ENCODE measurements at regions not wholly inside any gene's neighbourhood (a gene's known extent, or its start where the extent isn't known, plus 50 kb on each side); places are given as distances from the start of the nearest gene placed in this dataset.

DNA sequence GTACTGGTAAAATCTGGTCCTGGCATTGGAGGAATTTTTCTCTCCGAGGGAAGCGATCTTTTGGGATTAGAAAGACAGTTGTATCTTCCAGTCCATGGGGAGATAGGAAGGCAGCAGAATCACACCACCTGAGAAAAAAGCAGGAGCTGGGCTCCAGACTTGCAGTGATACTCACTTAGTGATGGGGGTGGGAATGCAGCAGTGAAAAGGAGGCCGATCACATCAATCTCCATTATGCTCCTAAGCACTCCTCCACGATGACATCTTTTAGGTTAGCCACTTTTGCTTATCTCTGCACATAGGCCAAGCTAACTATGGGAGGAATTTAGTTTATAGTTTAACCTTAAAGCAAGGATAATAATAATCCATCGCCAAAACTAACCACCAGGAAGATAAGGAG lies 219.0 kb downstream of the DMAC1 start:
- no peak for TF ChIP-seq GABPA (IDR thresholded peaks at IDR 0.05; ENCODE audit: low read depth)
- TF ChIP-seq, protein P1, sequence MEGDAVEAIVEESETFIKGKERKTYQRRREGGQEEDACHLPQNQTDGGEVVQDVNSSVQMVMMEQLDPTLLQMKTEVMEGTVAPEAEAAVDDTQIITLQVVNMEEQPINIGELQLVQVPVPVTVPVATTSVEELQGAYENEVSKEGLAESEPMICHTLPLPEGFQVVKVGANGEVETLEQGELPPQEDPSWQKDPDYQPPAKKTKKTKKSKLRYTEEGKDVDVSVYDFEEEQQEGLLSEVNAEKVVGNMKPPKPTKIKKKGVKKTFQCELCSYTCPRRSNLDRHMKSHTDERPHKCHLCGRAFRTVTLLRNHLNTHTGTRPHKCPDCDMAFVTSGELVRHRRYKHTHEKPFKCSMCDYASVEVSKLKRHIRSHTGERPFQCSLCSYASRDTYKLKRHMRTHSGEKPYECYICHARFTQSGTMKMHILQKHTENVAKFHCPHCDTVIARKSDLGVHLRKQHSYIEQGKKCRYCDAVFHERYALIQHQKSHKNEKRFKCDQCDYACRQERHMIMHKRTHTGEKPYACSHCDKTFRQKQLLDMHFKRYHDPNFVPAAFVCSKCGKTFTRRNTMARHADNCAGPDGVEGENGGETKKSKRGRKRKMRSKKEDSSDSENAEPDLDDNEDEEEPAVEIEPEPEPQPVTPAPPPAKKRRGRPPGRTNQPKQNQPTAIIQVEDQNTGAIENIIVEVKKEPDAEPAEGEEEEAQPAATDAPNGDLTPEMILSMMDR (IDR thresholded peaks at IDR 0.05; ENCODE audit: insufficient read depth, low read length) = no peak
- TF ChIP-seq, protein P2, sequence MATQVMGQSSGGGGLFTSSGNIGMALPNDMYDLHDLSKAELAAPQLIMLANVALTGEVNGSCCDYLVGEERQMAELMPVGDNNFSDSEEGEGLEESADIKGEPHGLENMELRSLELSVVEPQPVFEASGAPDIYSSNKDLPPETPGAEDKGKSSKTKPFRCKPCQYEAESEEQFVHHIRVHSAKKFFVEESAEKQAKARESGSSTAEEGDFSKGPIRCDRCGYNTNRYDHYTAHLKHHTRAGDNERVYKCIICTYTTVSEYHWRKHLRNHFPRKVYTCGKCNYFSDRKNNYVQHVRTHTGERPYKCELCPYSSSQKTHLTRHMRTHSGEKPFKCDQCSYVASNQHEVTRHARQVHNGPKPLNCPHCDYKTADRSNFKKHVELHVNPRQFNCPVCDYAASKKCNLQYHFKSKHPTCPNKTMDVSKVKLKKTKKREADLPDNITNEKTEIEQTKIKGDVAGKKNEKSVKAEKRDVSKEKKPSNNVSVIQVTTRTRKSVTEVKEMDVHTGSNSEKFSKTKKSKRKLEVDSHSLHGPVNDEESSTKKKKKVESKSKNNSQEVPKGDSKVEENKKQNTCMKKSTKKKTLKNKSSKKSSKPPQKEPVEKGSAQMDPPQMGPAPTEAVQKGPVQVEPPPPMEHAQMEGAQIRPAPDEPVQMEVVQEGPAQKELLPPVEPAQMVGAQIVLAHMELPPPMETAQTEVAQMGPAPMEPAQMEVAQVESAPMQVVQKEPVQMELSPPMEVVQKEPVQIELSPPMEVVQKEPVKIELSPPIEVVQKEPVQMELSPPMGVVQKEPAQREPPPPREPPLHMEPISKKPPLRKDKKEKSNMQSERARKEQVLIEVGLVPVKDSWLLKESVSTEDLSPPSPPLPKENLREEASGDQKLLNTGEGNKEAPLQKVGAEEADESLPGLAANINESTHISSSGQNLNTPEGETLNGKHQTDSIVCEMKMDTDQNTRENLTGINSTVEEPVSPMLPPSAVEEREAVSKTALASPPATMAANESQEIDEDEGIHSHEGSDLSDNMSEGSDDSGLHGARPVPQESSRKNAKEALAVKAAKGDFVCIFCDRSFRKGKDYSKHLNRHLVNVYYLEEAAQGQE (IDR thresholded peaks at IDR 0.05; ENCODE audit: insufficient replicate concordance, low read depth) = no peak
- TF ChIP-seq POLR2AphosphoS5 (IDR thresholded peaks at IDR 0.05; ENCODE audit: low read depth) = no peak

Data from HL-60 (cell line).